HEK293T (cell line): ENCODE measurements at regions not wholly inside any gene's neighbourhood (a gene's known extent, or its start where the extent isn't known, plus 50 kb on each side); places are given as distances from the start of the nearest gene placed in this dataset.

Source experiments
- BHLHE40 ChIP-seq: fragments of 450-650 bp; IDR thresholded peaks from 2 replicates; pipeline ENCODE4 v1.6.1; 2016; ENCODE audit warnings: mild to moderate bottlenecking, moderate library complexity, borderline replicate concordance
- CTBP1 ChIP-seq: fragments of 450-650 bp; IDR thresholded peaks from 2 replicates; pipeline ENCODE4 v1.6.1; 2016; ENCODE audit warnings: borderline replicate concordance
- ELF4 ChIP-seq: fragments of 450-650 bp; IDR thresholded peaks from 2 replicates; pipeline ENCODE4 v1.6.1; 2017; ENCODE audit warnings: antibody characterized with exemption
- FOXK2 ChIP-seq: fragments of 450-650 bp; IDR thresholded peaks from 2 replicates; pipeline ENCODE4 v1.6.1; 2016; ENCODE audit warnings: mild to moderate bottlenecking
- FOXM1 ChIP-seq: fragments of 450-650 bp; IDR thresholded peaks from 2 replicates; pipeline ENCODE4 v1.6.1; 2017; ENCODE audit warnings: mild to moderate bottlenecking, borderline replicate concordance
- L3MBTL2 ChIP-seq: fragments of 450-650 bp; conservative IDR thresholded peaks from 2 replicates; pipeline ENCODE4 v1.6.1; 2016; ENCODE audit warnings: mild to moderate bottlenecking
- LEF1 ChIP-seq: fragments of 450-650 bp; IDR thresholded peaks from 2 replicates; pipeline ENCODE4 v1.6.1; 2017; ENCODE audit warnings: mild to moderate bottlenecking, borderline replicate concordance
- NFRKB ChIP-seq: fragments of 450-650 bp; IDR thresholded peaks from 2 replicates; pipeline ENCODE4 v1.6.1; 2016; ENCODE audit warnings: mild to moderate bottlenecking, moderate library complexity
- SP1 ChIP-seq: fragments of 450-650 bp; IDR thresholded peaks from 2 replicates; pipeline ENCODE4 v1.6.1; 2017
- SUZ12 ChIP-seq: fragments of 450-650 bp; IDR thresholded peaks from 2 replicates; pipeline ENCODE4 v1.6.1; 2016; ENCODE audit warnings: mild to moderate bottlenecking
- TARDBP ChIP-seq: fragments of 450-650 bp; IDR thresholded peaks from 2 replicates; pipeline ENCODE4 v1.6.1; 2016
- TF ChIP-seq, protein P1 (sequence below): fragments of 450-650 bp; IDR thresholded peaks from 2 replicates; pipeline ENCODE4 v1.6.1; 2016

DNA sequence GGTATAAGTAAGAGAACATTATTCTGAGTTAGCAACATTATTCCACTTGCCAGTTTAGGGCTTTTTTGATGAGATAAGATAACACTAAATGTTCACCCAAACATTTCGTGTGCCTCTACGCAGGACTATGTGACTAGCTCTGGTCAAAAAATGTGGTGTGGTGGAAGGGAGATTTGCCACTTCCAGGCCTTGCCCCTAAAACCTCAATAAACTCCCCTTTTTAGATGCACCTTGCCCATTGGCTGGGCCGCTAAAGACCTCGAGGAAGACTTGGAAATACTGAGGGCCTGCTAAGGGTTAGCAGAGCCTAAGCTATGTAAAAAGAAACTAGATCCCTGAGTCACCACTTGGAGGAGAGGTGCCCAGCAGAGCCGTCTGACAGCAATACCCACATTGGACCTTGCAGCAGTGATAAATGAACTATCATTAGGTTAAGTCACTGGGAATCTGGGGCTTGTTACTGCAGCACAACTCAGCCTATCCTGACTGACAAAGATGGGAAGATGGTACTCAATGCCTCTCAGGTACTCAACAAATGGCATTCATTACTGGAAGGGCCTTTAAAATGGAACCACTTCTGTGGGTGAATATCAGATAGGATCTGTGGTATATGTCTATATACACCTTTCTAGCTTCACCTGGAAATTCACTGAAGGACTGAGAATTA, 331.5 kb upstream of the TLE3 start:
- no peak for TF ChIP-seq FOXM1
- TF ChIP-seq SUZ12: no peak
- no peak for TF ChIP-seq SP1
- no peak for TF ChIP-seq BHLHE40
- TF ChIP-seq NFRKB: no peak
- TF ChIP-seq, protein P1, sequence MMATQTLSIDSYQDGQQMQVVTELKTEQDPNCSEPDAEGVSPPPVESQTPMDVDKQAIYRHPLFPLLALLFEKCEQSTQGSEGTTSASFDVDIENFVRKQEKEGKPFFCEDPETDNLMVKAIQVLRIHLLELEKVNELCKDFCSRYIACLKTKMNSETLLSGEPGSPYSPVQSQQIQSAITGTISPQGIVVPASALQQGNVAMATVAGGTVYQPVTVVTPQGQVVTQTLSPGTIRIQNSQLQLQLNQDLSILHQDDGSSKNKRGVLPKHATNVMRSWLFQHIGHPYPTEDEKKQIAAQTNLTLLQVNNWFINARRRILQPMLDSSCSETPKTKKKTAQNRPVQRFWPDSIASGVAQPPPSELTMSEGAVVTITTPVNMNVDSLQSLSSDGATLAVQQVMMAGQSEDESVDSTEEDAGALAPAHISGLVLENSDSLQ: no peak
- TF ChIP-seq LEF1: no peak
- no peak for TF ChIP-seq CTBP1
- TF ChIP-seq ELF4: no peak
- no peak for TF ChIP-seq TARDBP
- TF ChIP-seq FOXK2: no peak
- TF ChIP-seq L3MBTL2: no peak
